GM12878 (cell line): ENCODE measurements at regions not wholly inside any gene's neighbourhood (a gene's known extent, or its start where the extent isn't known, plus 50 kb on each side); places are given as distances from the start of the nearest gene placed in this dataset.

Experiments used
- ATAC-seq: fragments of 200-7000 bp; cut with Tn5 transposase; 3 replicates; pipeline ENCODE4 v1.9.1; 2020; ENCODE audit warnings: mild to moderate bottlenecking, moderate library complexity
- BruUV-seq: library from RNA; stranded (reverse); fragments of 400-500 nt; replicated peaks from 2 replicates; lab custom pipeline; 2021; lab: Mats Ljungman, UMichigan
- CTCF ChIA-PET: fragments of 300-600 bp; sonication (Branson Sonifier 250); formaldehyde crosslinking; extraction: SDS; loops from one replicate; lab custom pipeline; 2021; ENCODE audit warnings: inconsistent platforms; lab: Yijun Ruan, JAX
- POLR2A ChIA-PET: fragments of 350-600 bp; formaldehyde crosslinking; extraction: SDS; loops from one replicate; lab custom pipeline; 2021; ENCODE audit warnings: inconsistent platforms; lab: Charles Lee
- RAD21 ChIA-PET: fragments of 300-600 bp; sonication (Branson Sonifier 250); formaldehyde crosslinking; loops from one replicate; lab custom pipeline; 2023; ENCODE audit warnings: antibody characterized with exemption; ENCODE audit not compliant: unreplicated experiment; lab: Charles Lee
- SMC1A ChIA-PET: fragments of 300-600 bp; sonication (Branson Sonifier 250); formaldehyde crosslinking; loops from one replicate; lab custom pipeline; 2023; ENCODE audit not compliant: unreplicated experiment, uncharacterized antibody; lab: Charles Lee
- DNase-seq: peaks from one replicate; pipeline ENCODE4 v3.0.0-alpha.2; 2011; ENCODE audit warnings: low read depth, low spot score
- FAIRE-seq: peaks from 3 replicates; lab custom pipeline; 2011; peaks lifted over from hg19 to GRCh38; lab: Jason Lieb, UNC
- H2AFZ ChIP-seq: 2 replicates; pipeline ENCODE4 v1.6.0; 2011; ENCODE audit warnings: low read depth, low read length, control low read depth; ENCODE audit not compliant: control insufficient read depth
- H3K27ac ChIP-seq: 2 replicates; pipeline ENCODE4 v1.5.1; 2011; ENCODE audit warnings: control low read depth; ENCODE audit not compliant: control insufficient read depth, insufficient read depth
- H3K27me3 ChIP-seq, 2 experiments: replicated peaks in 1 of 2; 2 replicates each; pipeline versions ENCODE4 v1.6.0 to v1.6.1; 2011; ENCODE audit warnings: low read length in 1 of 2; ENCODE audit not compliant: control insufficient read depth in 2 of 2, insufficient read depth in 2 of 2
- H3K36me3 ChIP-seq, 2 experiments: 2 replicates each; pipeline ENCODE4 v1.5.1; 2011; ENCODE audit warnings: low read length in 1 of 2; ENCODE audit not compliant: control insufficient read depth in 2 of 2, insufficient read depth in 2 of 2
- H3K4me1 ChIP-seq: 2 replicates; pipeline ENCODE4 v1.6.1; 2011; ENCODE audit warnings: mild to moderate bottlenecking, low read length, moderate library complexity, mixed read lengths; ENCODE audit not compliant: control insufficient read depth, insufficient read depth
- H3K4me2 ChIP-seq: 2 replicates; pipeline ENCODE4 v1.6.0; 2011; ENCODE audit warnings: control low read depth; ENCODE audit not compliant: control insufficient read depth, insufficient read depth
- H3K4me3 ChIP-seq: fragments of 200-600 bp; sonication (generic); 2 replicates; pipeline ENCODE4 v1.5.1; 2016
- H3K79me2 ChIP-seq: 2 replicates; pipeline ENCODE4 v1.6.0; 2011; ENCODE audit warnings: low read length; ENCODE audit not compliant: control insufficient read depth, insufficient read depth
- H3K9ac ChIP-seq: 2 replicates; pipeline ENCODE4 v1.8.0; 2011; ENCODE audit warnings: low read length, control low read depth, mixed read lengths; ENCODE audit not compliant: control insufficient read depth, insufficient read depth
- H3K9me3 ChIP-seq: replicated peaks from 3 replicates; pipeline ENCODE4 v1.5.1; 2011; ENCODE audit warnings: mild to moderate bottlenecking, low read length; ENCODE audit not compliant: control insufficient read depth, insufficient read depth
- H4K20me1 ChIP-seq: 2 replicates; pipeline ENCODE4 v1.6.0; 2011; ENCODE audit not compliant: control insufficient read depth, insufficient read depth
- CHD4 ChIP-seq: fragments of 200-600 bp; sonication (generic); IDR thresholded peaks from 2 replicates; pipeline ENCODE4 v1.6.1; 2016; ENCODE audit warnings: mild to moderate bottlenecking
- E2F4 ChIP-seq: IDR thresholded peaks from 2 replicates; pipeline ENCODE4 v1.6.1; 2012; ENCODE audit warnings: low read depth, low read length, improper control_type of control experiment
- SIN3A ChIP-seq: IDR thresholded peaks from 2 replicates; pipeline ENCODE4 v1.6.1; 2012; ENCODE audit warnings: low read depth, low read length, improper control_type of control experiment
- ZNF687 ChIP-seq: fragments of 450-650 bp; IDR thresholded peaks from 2 replicates; pipeline ENCODE4 v1.6.1; 2017; ENCODE audit warnings: mild to moderate bottlenecking, moderate library complexity
- whole genome bisulfite sequencing: methylation state at CpG from one replicate; pipeline ENCODE4 v1.1.6; 2016; ENCODE audit warnings: low lambda C conversion rate; ENCODE audit not compliant: insufficient replicate concordance, insufficient coverage; ENCODE audit errors: missing lambda C conversion rate; 5-methylcytosine and 5-hydroxymethylcytosine counted together
- in situ Hi-C: fragments of 300-500 bp; cut with MboI; formaldehyde crosslinking; loops from 9 replicates; pipeline ENCODE4 v1.14.3; 2018; ENCODE audit warnings: mixed read lengths
- intact Hi-C: fragments of 100-400 bp; cut with micrococcal nuclease; formaldehyde crosslinking; loops from one replicate; pipeline ENCODE4 v1.14.2; 2022; ENCODE audit not compliant: unreplicated experiment

GRCh38 chr3:73141525-73141924, 80.1 kb downstream of the EBLN2 start:
- intact Hi-C loops: no loop called here
- Histone ChIP-seq H3K27me3 (no peaks in the 10 kb centered on the region; a peak in 1 of 4 replicates), H3K9ac (no peak overlapping the region), H2AFZ (no peak overlapping the region), H3K4me2 (no peak overlapping the region), H3K27ac (no peak overlapping the region), H3K4me1 (no peaks in the 10 kb centered on the region), H3K9me3 (no peaks in the 10 kb centered on the region), H4K20me1 (no peaks in the 10 kb centered on the region), H3K79me2 (no peaks in the 10 kb centered on the region), H3K36me3 (no peaks in the 10 kb centered on the region), H3K4me3 (no peak overlapping the region)
- SMC1A ChIA-PET: no interaction called here
- RAD21 ChIA-PET: no interaction called here
- DNase-seq (no peak), ATAC-seq (no peak), FAIRE-seq (no peak)
- TF ChIP-seq CHD4 (no peak), ZNF687 (no peak), E2F4 (no peak), SIN3A (no peak)
- POLR2A ChIA-PET: no interaction called here
- CTCF ChIA-PET: no interaction called here
- in situ Hi-C loops: no loop called here
- 13% methylated on average over 3 of the region's 3 CpGs for WGBS
- BruUV-seq: no TSS peak
